ENCODE measurements at regions not wholly inside any gene's neighbourhood (a gene's known extent, or its start where the extent isn't known, plus 50 kb on each side); places are given as distances from the start of the nearest gene placed in this dataset.

DNA sequence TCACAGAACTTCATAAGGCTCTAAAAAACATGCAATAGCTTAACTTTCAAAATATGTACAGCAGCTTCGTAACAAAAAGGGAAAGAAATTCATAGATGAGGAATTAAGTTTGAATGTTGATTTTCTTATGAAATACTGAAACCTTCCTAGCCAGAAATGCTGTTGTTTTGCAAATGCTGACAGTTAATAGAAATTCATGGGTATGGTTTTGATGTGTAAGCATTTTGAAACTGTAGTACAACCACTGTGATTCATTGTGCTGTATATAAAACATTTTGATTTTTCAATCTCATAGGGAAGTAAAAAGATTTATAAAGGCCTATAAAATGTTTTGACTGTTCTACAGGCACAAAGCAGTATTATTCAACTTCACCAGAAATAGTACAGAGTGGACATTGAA is 228.4 kb upstream of the EYS start:
- no peak overlapping the region for H3K4me3 ChIP-seq (ENCODE audit: low read depth in 1 of 2, low read length in 2 of 2)
- no peaks in the 10 kb centered on the region for H3K27me3 ChIP-seq (ENCODE audit: control insufficient read depth in 1 of 2, insufficient read depth in 2 of 2, low read length in 2 of 2)
- H3K36me3 ChIP-seq (ENCODE audit: control insufficient read depth in 2 of 2, insufficient read depth in 2 of 2, low read length in 1 of 2): no peaks in the 10 kb centered on the region
- no peak overlapping the region for H3K27ac ChIP-seq (ENCODE audit: low read depth in 2 of 2, low read length in 1 of 2)
- H3K9me3 ChIP-seq (ENCODE audit: control insufficient read depth in 2 of 2, insufficient read depth in 1 of 2, low read depth in 1 of 2, low read length in 1 of 2): peaks cover 7 to 8% of the 10 kb centered on the region in 2 donors
- H3K4me1 ChIP-seq (ENCODE audit: control insufficient read depth in 2 of 2, insufficient read depth in 2 of 2, low read length in 1 of 2): no peaks in the 10 kb centered on the region
- WGBS, 2 donors: 81 to 89% methylated on average over 1 of the region's 1 CpG

DNA sequence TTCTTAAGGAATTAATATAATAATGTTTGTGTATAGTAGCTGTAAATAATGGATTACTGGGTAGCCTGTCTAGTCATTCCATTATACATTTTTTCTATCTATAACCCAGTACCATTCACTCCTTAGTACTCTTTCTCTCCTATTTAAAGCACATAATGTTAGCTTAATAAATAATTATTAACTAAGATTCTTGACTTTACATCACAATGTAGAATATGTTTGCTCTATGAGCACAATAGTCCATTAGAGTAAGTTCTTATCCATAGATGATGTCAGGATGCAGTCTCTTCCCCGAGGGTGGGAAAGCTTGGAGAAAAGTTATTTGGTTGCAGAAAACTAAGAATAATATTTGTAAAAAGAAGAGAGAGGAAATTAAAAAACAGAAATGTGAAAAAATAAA is 226.4 kb upstream of the EYS start:
- Histone ChIP-seq H3K27ac (ENCODE audit: low read depth in 2 of 2, low read length in 1 of 2) (no peak overlapping the region), H3K4me3 (ENCODE audit: low read depth in 1 of 2, low read length in 2 of 2) (no peak overlapping the region), H3K27me3 (ENCODE audit: control insufficient read depth in 1 of 2, insufficient read depth in 2 of 2, low read length in 2 of 2) (no peaks in the 10 kb centered on the region), H3K9me3 (ENCODE audit: control insufficient read depth in 2 of 2, insufficient read depth in 1 of 2, low read depth in 1 of 2, low read length in 1 of 2) (peaks cover 7 to 10% of the 10 kb centered on the region in 2 donors), H3K4me1 (ENCODE audit: control insufficient read depth in 2 of 2, insufficient read depth in 2 of 2, low read length in 1 of 2) (no peaks in the 10 kb centered on the region), H3K36me3 (ENCODE audit: control insufficient read depth in 2 of 2, insufficient read depth in 2 of 2, low read length in 1 of 2) (no peaks in the 10 kb centered on the region)
- WGBS, 2 donors: 47 to 74% methylated on average over 1 of the region's 1 CpG

DNA sequence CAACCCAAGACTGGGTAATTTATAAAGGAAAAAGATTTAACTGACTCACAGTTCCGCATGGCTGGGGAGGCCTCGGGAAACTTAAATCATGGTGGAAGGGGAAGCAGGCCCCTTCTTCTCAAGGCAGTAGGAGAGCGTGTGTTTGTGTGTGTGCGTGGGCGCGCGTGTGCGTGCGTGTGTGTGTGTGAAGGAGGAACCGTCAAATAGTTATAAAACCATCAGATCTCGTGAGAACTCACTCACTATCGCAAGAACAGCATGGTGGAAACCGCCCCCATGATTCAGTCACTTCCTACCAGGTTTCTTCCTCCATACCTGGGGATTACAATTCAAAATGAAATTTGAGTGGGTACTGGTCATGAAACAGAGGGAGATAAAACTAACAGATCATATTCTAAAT is 220.1 kb upstream of the EYS start:
- H3K27me3 ChIP-seq (ENCODE audit: control insufficient read depth in 1 of 2, insufficient read depth in 2 of 2, low read length in 2 of 2): no peaks in the 10 kb centered on the region
- no peaks in the 10 kb centered on the region for H3K4me1 ChIP-seq (ENCODE audit: control insufficient read depth in 2 of 2, insufficient read depth in 2 of 2, low read length in 1 of 2)
- 96% methylated on average over 13 of the region's 13 CpGs for WGBS, 2 donors
- no peaks in the 10 kb centered on the region for H3K36me3 ChIP-seq (ENCODE audit: control insufficient read depth in 2 of 2, insufficient read depth in 2 of 2, low read length in 1 of 2)
- no peak overlapping the region for H3K4me3 ChIP-seq (ENCODE audit: low read depth in 1 of 2, low read length in 2 of 2)
- no peak overlapping the region for H3K27ac ChIP-seq (ENCODE audit: low read depth in 2 of 2, low read length in 1 of 2)
- peaks cover 7 to 10% of the 10 kb centered on the region in 2 donors for H3K9me3 ChIP-seq (ENCODE audit: control insufficient read depth in 2 of 2, insufficient read depth in 1 of 2, low read depth in 1 of 2, low read length in 1 of 2)

DNA sequence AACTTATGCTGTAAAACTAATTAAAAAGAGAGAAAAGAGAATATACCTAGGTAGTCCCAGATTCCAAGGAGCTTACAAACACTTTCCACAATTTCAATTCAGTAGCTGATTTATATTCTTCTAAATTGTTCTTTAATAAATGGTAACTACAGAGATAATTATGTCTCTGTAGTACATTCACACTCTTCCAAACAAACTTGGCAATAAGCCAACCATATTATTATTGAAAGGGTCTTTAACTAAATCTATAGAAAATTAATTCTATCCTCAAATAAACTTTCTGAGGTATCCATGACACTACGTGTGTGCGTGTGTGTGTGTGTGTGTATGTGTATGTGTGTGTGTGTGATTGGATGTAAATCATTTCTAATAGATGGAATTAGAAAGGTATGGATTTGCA is 217.4 kb upstream of the EYS start:
- H3K27me3 ChIP-seq (ENCODE audit: control insufficient read depth in 1 of 2, insufficient read depth in 2 of 2, low read length in 2 of 2): no peaks in the 10 kb centered on the region
- no peaks in the 10 kb centered on the region for H3K9me3 ChIP-seq (ENCODE audit: control insufficient read depth in 2 of 2, insufficient read depth in 1 of 2, low read depth in 1 of 2, low read length in 1 of 2)
- no peak overlapping the region for H3K4me3 ChIP-seq (ENCODE audit: low read depth in 1 of 2, low read length in 2 of 2)
- WGBS, 2 donors: 72 to 85% methylated on average over 2 of the region's 2 CpGs
- no peaks in the 10 kb centered on the region for H3K36me3 ChIP-seq (ENCODE audit: control insufficient read depth in 2 of 2, insufficient read depth in 2 of 2, low read length in 1 of 2)
- H3K4me1 ChIP-seq (ENCODE audit: control insufficient read depth in 2 of 2, insufficient read depth in 2 of 2, low read length in 1 of 2): no peaks in the 10 kb centered on the region
- no peak overlapping the region for H3K27ac ChIP-seq (ENCODE audit: low read depth in 2 of 2, low read length in 1 of 2)

DNA sequence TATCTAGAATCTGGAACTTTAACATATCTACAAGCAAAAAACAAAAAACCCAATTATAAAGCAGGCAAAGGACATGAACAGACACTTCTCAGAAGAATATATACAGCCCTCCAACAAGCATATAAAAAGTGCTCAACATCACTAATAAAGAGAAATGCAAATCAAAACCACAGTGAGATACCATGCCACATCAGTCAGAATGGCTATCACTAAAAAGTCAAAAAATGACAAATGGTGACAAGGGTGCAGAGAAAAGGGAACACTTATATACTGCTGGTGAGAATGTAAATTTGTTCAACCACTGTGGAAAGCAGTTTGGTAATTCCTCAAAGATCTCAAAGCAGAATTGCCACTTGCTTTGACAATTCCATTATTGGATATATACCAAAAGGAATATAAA is 215.0 kb upstream of the EYS start:
- H3K9me3 ChIP-seq (ENCODE audit: control insufficient read depth in 2 of 2, insufficient read depth in 1 of 2, low read depth in 1 of 2, low read length in 1 of 2): no peaks in the 10 kb centered on the region
- no peaks in the 10 kb centered on the region for H3K27me3 ChIP-seq (ENCODE audit: control insufficient read depth in 1 of 2, insufficient read depth in 2 of 2, low read length in 2 of 2)
- H3K4me1 ChIP-seq (ENCODE audit: control insufficient read depth in 2 of 2, insufficient read depth in 2 of 2, low read length in 1 of 2): no peaks in the 10 kb centered on the region
- H3K36me3 ChIP-seq (ENCODE audit: control insufficient read depth in 2 of 2, insufficient read depth in 2 of 2, low read length in 1 of 2): no peaks in the 10 kb centered on the region
- no peak overlapping the region for H3K27ac ChIP-seq (ENCODE audit: low read depth in 2 of 2, low read length in 1 of 2)
- H3K4me3 ChIP-seq (ENCODE audit: low read depth in 1 of 2, low read length in 2 of 2): no peak overlapping the region

DNA sequence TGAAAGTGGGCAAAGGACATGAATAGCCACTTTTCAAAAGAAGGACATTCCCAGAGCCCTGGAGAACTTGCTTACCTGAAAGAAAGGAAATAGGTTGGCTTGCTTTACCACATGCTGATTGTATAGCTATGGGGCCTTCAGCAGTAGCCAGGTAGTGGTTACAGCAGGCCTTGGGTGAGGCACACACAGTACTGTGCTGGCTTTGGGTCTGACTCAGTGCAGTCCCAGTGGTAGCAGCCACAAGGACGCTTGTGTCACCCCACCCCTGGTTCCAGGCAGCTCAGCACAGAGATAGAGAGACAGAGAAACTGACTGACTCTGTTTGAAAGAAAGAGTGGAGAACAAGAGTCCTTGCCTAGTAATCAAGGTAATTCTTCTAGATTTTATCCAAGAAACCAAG is 201.0 kb upstream of the EYS start:
- Histone ChIP-seq H3K4me1 (ENCODE audit: control insufficient read depth in 2 of 2, insufficient read depth in 2 of 2, low read length in 1 of 2) (no peaks in the 10 kb centered on the region), H3K27ac (ENCODE audit: low read depth in 2 of 2, low read length in 1 of 2) (no peak overlapping the region), H3K36me3 (ENCODE audit: control insufficient read depth in 2 of 2, insufficient read depth in 2 of 2, low read length in 1 of 2) (no peaks in the 10 kb centered on the region), H3K27me3 (ENCODE audit: control insufficient read depth in 1 of 2, insufficient read depth in 2 of 2, low read length in 2 of 2) (no peaks in the 10 kb centered on the region), H3K4me3 (ENCODE audit: low read depth in 1 of 2, low read length in 2 of 2) (no peak overlapping the region), H3K9me3 (ENCODE audit: control insufficient read depth in 2 of 2, insufficient read depth in 1 of 2, low read depth in 1 of 2, low read length in 1 of 2) (no peaks in the 10 kb centered on the region)
- 37 to 44% methylated on average over 1 of the region's 1 CpG for WGBS, 2 donors

DNA sequence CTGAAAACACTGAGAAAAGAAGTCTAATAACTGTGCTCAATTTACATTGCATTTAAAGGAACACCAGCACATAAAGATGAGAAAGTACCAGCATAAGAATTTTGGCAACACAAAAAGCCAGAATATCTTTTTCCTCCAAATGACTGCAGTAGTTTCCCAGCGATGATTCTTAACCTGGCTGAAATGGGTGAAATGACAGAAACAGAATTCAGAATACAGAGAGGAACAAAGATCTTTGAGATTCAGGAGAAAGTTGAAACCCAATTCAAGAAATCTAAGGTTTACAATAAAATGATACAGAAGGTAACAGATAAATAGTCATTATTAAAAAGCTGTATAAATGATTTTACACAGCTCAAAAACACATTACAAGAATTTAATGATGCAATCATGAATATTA is 197.0 kb upstream of the EYS start:
- Histone ChIP-seq H3K4me3 (ENCODE audit: low read depth in 1 of 2, low read length in 2 of 2) (no peak overlapping the region), H3K27me3 (ENCODE audit: control insufficient read depth in 1 of 2, insufficient read depth in 2 of 2, low read length in 2 of 2) (no peaks in the 10 kb centered on the region), H3K36me3 (ENCODE audit: control insufficient read depth in 2 of 2, insufficient read depth in 2 of 2, low read length in 1 of 2) (no peaks in the 10 kb centered on the region), H3K9me3 (ENCODE audit: control insufficient read depth in 2 of 2, insufficient read depth in 1 of 2, low read depth in 1 of 2, low read length in 1 of 2) (no peaks in the 10 kb centered on the region), H3K4me1 (ENCODE audit: control insufficient read depth in 2 of 2, insufficient read depth in 2 of 2, low read length in 1 of 2) (no peaks in the 10 kb centered on the region), H3K27ac (ENCODE audit: low read depth in 2 of 2, low read length in 1 of 2) (no peak overlapping the region)
- 90 to 94% methylated on average over 1 of the region's 1 CpG for WGBS, 2 donors

DNA sequence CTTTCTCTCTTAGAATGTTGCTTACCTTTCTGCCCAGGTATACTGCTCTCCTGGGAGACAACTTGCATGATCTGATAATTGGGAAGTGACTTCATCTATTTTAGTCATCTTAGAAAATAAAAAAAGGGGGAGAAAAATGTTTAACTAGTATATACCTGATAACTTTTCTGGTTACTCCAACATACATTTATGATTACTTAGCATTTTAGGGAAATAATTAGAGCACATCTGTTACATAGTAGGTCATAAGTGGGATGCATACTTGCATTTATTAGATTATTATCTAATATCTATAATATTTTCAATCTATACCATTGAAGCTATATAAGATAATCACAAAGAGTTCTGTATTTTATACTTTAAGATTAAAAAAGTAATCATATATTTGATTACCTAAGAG is 193.9 kb upstream of the EYS start:
- Histone ChIP-seq H3K4me3 (ENCODE audit: low read depth in 1 of 2, low read length in 2 of 2) (no peak overlapping the region), H3K27ac (ENCODE audit: low read depth in 2 of 2, low read length in 1 of 2) (no peak overlapping the region), H3K27me3 (ENCODE audit: control insufficient read depth in 1 of 2, insufficient read depth in 2 of 2, low read length in 2 of 2) (no peaks in the 10 kb centered on the region), H3K4me1 (ENCODE audit: control insufficient read depth in 2 of 2, insufficient read depth in 2 of 2, low read length in 1 of 2) (no peaks in the 10 kb centered on the region), H3K9me3 (ENCODE audit: control insufficient read depth in 2 of 2, insufficient read depth in 1 of 2, low read depth in 1 of 2, low read length in 1 of 2) (peaks cover 0 to 3% of the 10 kb centered on the region in 2 donors), H3K36me3 (ENCODE audit: control insufficient read depth in 2 of 2, insufficient read depth in 2 of 2, low read length in 1 of 2) (no peaks in the 10 kb centered on the region)

DNA sequence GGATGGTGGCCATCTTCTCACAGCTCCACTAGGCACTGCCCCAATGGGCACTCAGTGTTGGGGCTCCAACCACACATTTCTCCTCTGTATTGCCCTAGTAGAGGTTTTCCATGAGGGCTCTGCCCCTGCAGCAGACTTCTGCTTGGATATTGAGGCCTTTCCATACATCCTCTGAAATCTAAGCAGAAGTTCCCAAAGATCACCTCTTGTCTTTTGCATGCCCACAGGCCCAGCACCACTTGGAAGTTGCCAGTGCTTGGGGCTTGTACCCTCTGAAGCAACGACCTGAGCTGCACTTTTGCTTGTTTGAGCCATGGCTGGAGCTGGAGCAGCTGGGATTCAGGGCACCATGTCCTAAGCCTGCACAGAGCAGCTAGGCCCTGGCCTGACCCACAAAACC is 189.1 kb upstream of the EYS start:
- Histone ChIP-seq H3K4me1 (ENCODE audit: control insufficient read depth in 2 of 2, insufficient read depth in 2 of 2, low read length in 1 of 2) (no peaks in the 10 kb centered on the region), H3K36me3 (ENCODE audit: control insufficient read depth in 2 of 2, insufficient read depth in 2 of 2, low read length in 1 of 2) (no peaks in the 10 kb centered on the region), H3K27ac (ENCODE audit: low read depth in 2 of 2, low read length in 1 of 2) (no peak overlapping the region), H3K9me3 (ENCODE audit: control insufficient read depth in 2 of 2, insufficient read depth in 1 of 2, low read depth in 1 of 2, low read length in 1 of 2) (peaks cover 0 to 3% of the 10 kb centered on the region in 2 donors), H3K4me3 (ENCODE audit: low read depth in 1 of 2, low read length in 2 of 2) (no peak overlapping the region), H3K27me3 (ENCODE audit: control insufficient read depth in 1 of 2, insufficient read depth in 2 of 2, low read length in 2 of 2) (no peaks in the 10 kb centered on the region)
- WGBS, 2 donors: 0 to 28% methylated on average over 1 of the region's 1 CpG

DNA sequence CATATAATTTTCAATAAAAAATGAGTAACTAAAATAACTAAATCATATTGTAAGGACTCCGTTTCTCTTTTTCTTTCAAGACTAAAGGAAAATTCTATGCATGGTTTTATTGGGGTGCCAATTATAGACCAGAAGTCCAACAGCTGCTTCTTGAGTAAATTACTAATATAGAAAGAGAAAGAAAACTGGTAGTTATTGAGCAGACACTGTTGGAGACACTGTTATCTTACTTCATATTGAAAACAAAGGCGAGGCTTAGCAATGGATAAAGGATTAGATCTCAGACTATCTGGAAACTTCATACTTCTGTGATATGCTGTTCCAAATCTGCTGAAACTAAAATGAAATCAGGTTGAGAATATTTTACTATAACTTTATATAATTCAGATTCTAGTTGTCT is 169.6 kb upstream of the EYS start:
- WGBS, 2 donors: 72 to 79% methylated on average over 2 of the region's 2 CpGs
- Histone ChIP-seq H3K4me1 (ENCODE audit: control insufficient read depth in 2 of 2, insufficient read depth in 2 of 2, low read length in 1 of 2) (no peaks in the 10 kb centered on the region), H3K36me3 (ENCODE audit: control insufficient read depth in 2 of 2, insufficient read depth in 2 of 2, low read length in 1 of 2) (no peaks in the 10 kb centered on the region), H3K4me3 (ENCODE audit: low read depth in 1 of 2, low read length in 2 of 2) (no peak overlapping the region), H3K27me3 (ENCODE audit: control insufficient read depth in 1 of 2, insufficient read depth in 2 of 2, low read length in 2 of 2) (no peaks in the 10 kb centered on the region), H3K27ac (ENCODE audit: low read depth in 2 of 2, low read length in 1 of 2) (no peak overlapping the region), H3K9me3 (ENCODE audit: control insufficient read depth in 2 of 2, insufficient read depth in 1 of 2, low read depth in 1 of 2, low read length in 1 of 2) (no peaks in the 10 kb centered on the region)

Data from esophagus (tissue), 2 donors.